ENCODE measurements at regions not wholly inside any gene's neighbourhood (a gene's known extent, or its start where the extent isn't known, plus 50 kb on each side); places are given as distances from the start of the nearest gene placed in this dataset.

DNA sequence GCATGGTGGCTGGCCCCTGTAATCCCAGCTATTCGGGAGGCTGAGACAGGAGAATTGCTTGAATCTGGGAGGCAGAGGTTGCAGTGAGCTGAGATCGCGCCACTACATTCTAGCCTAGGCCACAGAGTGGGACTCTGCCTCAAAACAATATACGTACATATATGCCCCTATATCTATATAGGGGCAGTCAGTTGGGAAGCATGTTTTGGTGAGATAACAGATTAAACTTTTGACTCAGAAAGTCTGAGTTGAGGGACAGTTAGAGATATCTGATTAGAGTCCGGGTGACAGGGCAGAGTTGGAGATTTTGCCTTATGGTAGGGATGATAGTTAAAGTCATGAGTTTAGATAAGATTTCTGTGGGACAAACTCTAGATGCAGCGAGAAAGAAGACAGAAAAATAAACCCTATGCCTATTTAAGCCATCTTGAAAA is 71.8 kb upstream of the ALDH1A1 start:
- TF ChIP-seq, protein P1, sequence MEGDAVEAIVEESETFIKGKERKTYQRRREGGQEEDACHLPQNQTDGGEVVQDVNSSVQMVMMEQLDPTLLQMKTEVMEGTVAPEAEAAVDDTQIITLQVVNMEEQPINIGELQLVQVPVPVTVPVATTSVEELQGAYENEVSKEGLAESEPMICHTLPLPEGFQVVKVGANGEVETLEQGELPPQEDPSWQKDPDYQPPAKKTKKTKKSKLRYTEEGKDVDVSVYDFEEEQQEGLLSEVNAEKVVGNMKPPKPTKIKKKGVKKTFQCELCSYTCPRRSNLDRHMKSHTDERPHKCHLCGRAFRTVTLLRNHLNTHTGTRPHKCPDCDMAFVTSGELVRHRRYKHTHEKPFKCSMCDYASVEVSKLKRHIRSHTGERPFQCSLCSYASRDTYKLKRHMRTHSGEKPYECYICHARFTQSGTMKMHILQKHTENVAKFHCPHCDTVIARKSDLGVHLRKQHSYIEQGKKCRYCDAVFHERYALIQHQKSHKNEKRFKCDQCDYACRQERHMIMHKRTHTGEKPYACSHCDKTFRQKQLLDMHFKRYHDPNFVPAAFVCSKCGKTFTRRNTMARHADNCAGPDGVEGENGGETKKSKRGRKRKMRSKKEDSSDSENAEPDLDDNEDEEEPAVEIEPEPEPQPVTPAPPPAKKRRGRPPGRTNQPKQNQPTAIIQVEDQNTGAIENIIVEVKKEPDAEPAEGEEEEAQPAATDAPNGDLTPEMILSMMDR (conservative IDR thresholded peaks at IDR 0.05 in 1 of 2, IDR thresholded peaks at IDR 0.05 in 1 of 2; ENCODE audit: extremely low read depth in 1 of 2, insufficient read depth in 1 of 2, low read depth in 1 of 2, low read length in 2 of 2), result no peak
- no peak for TF ChIP-seq EZH2 (IDR thresholded peaks at IDR 0.05; ENCODE audit: borderline replicate concordance, low read length)
